ENCODE measurements at regions not wholly inside any gene's neighbourhood (a gene's known extent, or its start where the extent isn't known, plus 50 kb on each side); places are given as distances from the start of the nearest gene placed in this dataset.

DNA sequence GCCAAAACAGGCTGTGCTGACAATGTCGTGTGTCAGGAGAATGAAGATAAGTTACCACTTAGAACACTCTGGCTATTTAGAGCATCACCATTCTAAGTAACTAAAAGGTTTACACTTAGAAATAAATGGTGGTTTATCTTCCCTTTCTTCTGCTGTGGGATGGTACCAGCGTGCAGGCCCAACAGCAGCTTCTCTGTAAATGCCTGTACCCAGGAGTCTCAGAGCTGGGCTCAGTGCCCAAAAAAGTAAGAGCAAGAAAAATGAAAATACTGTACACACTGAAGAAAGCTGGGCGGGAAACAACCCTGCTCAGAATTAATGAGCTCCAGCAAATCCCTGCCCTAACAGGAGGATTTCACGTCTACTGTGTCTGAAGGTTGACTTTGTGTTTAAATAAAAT, 206.5 kb downstream of the MFSD1 start:
- H4K20me1 ChIP-seq (ENCODE audit: control insufficient read depth, extremely low read depth, insufficient read depth, low read length) = no peaks in the 10 kb centered on the region
- TF ChIP-seq EZH2 (IDR thresholded peaks at IDR 0.05; ENCODE audit: low read length) (no peak), CTCF (optimal IDR thresholded peaks at IDR 0.05 in 1 of 3, IDR thresholded peaks at IDR 0.05 in 1 of 3, conservative IDR thresholded peaks at IDR 0.05 in 1 of 3; ENCODE audit: extremely low read depth in 1 of 3, insufficient read depth in 2 of 3, low read length in 3 of 3) (no peak)
- no peak overlapping the region for H3K4me2 ChIP-seq (ENCODE audit: control insufficient read depth, extremely low read depth, insufficient read depth, low read depth, low read length)
- H3K9me3 ChIP-seq (ENCODE audit: control insufficient read depth, low read depth, low read length) = no peaks in the 10 kb centered on the region
- no peaks in the 10 kb centered on the region for H3K27me3 ChIP-seq (ENCODE audit: control insufficient read depth, extremely low read depth, insufficient read depth, low read length)
- H3K79me2 ChIP-seq (ENCODE audit: control insufficient read depth, insufficient read depth, low read length) = no peaks in the 10 kb centered on the region
- no peaks in the 10 kb centered on the region for H3K4me1 ChIP-seq (ENCODE audit: control insufficient read depth, extremely low read depth, insufficient read depth, low read length)
- no peaks in the 10 kb centered on the region for H3K36me3 ChIP-seq (ENCODE audit: control insufficient read depth in 2 of 2, extremely low read depth in 1 of 2, insufficient read depth in 2 of 2, low read length in 2 of 2)
- no peak overlapping the region for H3K9ac ChIP-seq (ENCODE audit: control insufficient read depth, extremely low read depth, insufficient read depth, low read length)
- dilution Hi-C loops (cut with MboI; ENCODE audit: extremely low pct_ligation_motif_present, low sequenced_read_pairs) = no loop called here
- no peaks in the 10 kb centered on the region for H3K9me1 ChIP-seq (ENCODE audit: control insufficient read depth, extremely low read depth, insufficient read depth, low read length)
- H3K4me3 ChIP-seq (ENCODE audit: control insufficient read depth in 2 of 3, extremely low read depth in 1 of 3, insufficient read depth in 2 of 3, low read depth in 1 of 3, low read length in 3 of 3) = no peak overlapping the region
- DNase-seq (ENCODE audit: low read depth, low spot score) = no peak
- H2AFZ ChIP-seq (ENCODE audit: control insufficient read depth, low read length) = no peak overlapping the region
- no peak for FAIRE-seq
- no peak overlapping the region for H3K27ac ChIP-seq (ENCODE audit: control insufficient read depth, insufficient read depth, low read length)

- H3K9me3 ChIP-seq (ENCODE audit: control insufficient read depth, low read depth, low read length) = no peaks in the 10 kb centered on the region
- H2AFZ ChIP-seq (ENCODE audit: control insufficient read depth, low read length) = no peak overlapping the region
- TF ChIP-seq CTCF (optimal IDR thresholded peaks at IDR 0.05 in 1 of 3, IDR thresholded peaks at IDR 0.05 in 1 of 3, conservative IDR thresholded peaks at IDR 0.05 in 1 of 3; ENCODE audit: extremely low read depth in 1 of 3, insufficient read depth in 2 of 3, low read length in 3 of 3) (no peak), EZH2 (IDR thresholded peaks at IDR 0.05; ENCODE audit: low read length) (no peak)
- no peak overlapping the region for H3K27ac ChIP-seq (ENCODE audit: control insufficient read depth, insufficient read depth, low read length)
- no peaks in the 10 kb centered on the region for H4K20me1 ChIP-seq (ENCODE audit: control insufficient read depth, extremely low read depth, insufficient read depth, low read length)
- no peaks in the 10 kb centered on the region for H3K27me3 ChIP-seq (ENCODE audit: control insufficient read depth, extremely low read depth, insufficient read depth, low read length)
- DNase-seq (ENCODE audit: low read depth, low spot score) (no peak), FAIRE-seq (no peak)
- H3K79me2 ChIP-seq (ENCODE audit: control insufficient read depth, insufficient read depth, low read length) = no peaks in the 10 kb centered on the region
- no peak overlapping the region for H3K4me3 ChIP-seq (ENCODE audit: control insufficient read depth in 2 of 3, extremely low read depth in 1 of 3, insufficient read depth in 2 of 3, low read depth in 1 of 3, low read length in 3 of 3)
- no peak overlapping the region for H3K4me2 ChIP-seq (ENCODE audit: control insufficient read depth, extremely low read depth, insufficient read depth, low read depth, low read length)
- no peaks in the 10 kb centered on the region for H3K36me3 ChIP-seq (ENCODE audit: control insufficient read depth in 2 of 2, extremely low read depth in 1 of 2, insufficient read depth in 2 of 2, low read length in 2 of 2)
- dilution Hi-C loops (cut with MboI; ENCODE audit: extremely low pct_ligation_motif_present, low sequenced_read_pairs) = no loop called here
- no peaks in the 10 kb centered on the region for H3K9me1 ChIP-seq (ENCODE audit: control insufficient read depth, extremely low read depth, insufficient read depth, low read length)
- H3K9ac ChIP-seq (ENCODE audit: control insufficient read depth, extremely low read depth, insufficient read depth, low read length) = no peak overlapping the region
- H3K4me1 ChIP-seq (ENCODE audit: control insufficient read depth, extremely low read depth, insufficient read depth, low read length) = no peaks in the 10 kb centered on the region
These were observed 216.5 kb downstream of the MFSD1 start for GRCh38 chr3:159018341-159018740.
